Activated naive CD8-positive, alpha-beta T cell treated with anti-CD3 and anti-CD28 coated beads for 36 hours (primary cell): ENCODE measurements at regions not wholly inside any gene's neighbourhood (a gene's known extent, or its start where the extent isn't known, plus 50 kb on each side); places are given as distances from the start of the nearest gene placed in this dataset.

Source experiments
- DNase-seq: peaks from one replicate; pipeline ENCODE4 v3.0.0; 2021
- H3K27ac Mint-ChIP-seq: one replicate; pipeline ENCODE4 v1.8.0; 2022; ENCODE audit warnings: mild to moderate bottlenecking, moderate library complexity, mixed read lengths
- H3K27me3 Mint-ChIP-seq: one replicate; pipeline ENCODE4 v1.8.0; 2022; ENCODE audit warnings: mild to moderate bottlenecking, mixed read lengths
- H3K36me3 Mint-ChIP-seq: one replicate; pipeline ENCODE4 v1.8.0; 2021; ENCODE audit warnings: mild to moderate bottlenecking, mixed read lengths
- H3K4me1 Mint-ChIP-seq: one replicate; pipeline ENCODE4 v1.8.0; 2021; ENCODE audit warnings: mixed read lengths
- H3K4me3 Mint-ChIP-seq: one replicate; pipeline ENCODE4 v1.8.0; 2022; ENCODE audit warnings: mild to moderate bottlenecking, moderate library complexity, mixed read lengths
- H3K9me3 Mint-ChIP-seq: one replicate; pipeline ENCODE4 v1.8.0; 2022; ENCODE audit warnings: mixed read lengths

- DNase-seq: peak; percentile 34
- Mint-ChIP-seq H3K9me3 (peaks cover 20% of the 10 kb centered on the region), H3K4me3 (peak overlapping the region; percentile 38), H3K36me3 (peaks cover 18% of the 10 kb centered on the region), H3K27me3 (no peaks in the 10 kb centered on the region), H3K4me1 (peaks cover 63% of the 10 kb centered on the region), H3K27ac (peak overlapping the region; percentile 91)
These were observed 53.6 kb downstream of the ARF6 start for GRCh38 chr14:49946320-49947141.

- H3K27me3 Mint-ChIP-seq: no peaks in the 10 kb centered on the region
- DNase-seq: no peak
- no peak overlapping the region for H3K4me3 Mint-ChIP-seq
- H3K27ac Mint-ChIP-seq: peak overlapping the region; percentile 91
- peaks cover 61% of the 10 kb centered on the region for H3K4me1 Mint-ChIP-seq
- H3K36me3 Mint-ChIP-seq: peaks cover 13% of the 10 kb centered on the region
- H3K9me3 Mint-ChIP-seq: peaks cover 14% of the 10 kb centered on the region
These were observed 54.6 kb downstream of the ARF6 start for GRCh38 chr14:49947506-49947905.

GRCh38 chr14:49950275-49951228, 57.7 kb downstream of the ARF6 start:
- Mint-ChIP-seq H3K4me3 (no peak overlapping the region), H3K27me3 (no peaks in the 10 kb centered on the region), H3K9me3 (peaks cover 3% of the 10 kb centered on the region), H3K4me1 (peaks cover 52% of the 10 kb centered on the region), H3K36me3 (peaks cover 5% of the 10 kb centered on the region), H3K27ac (peak overlapping the region; percentile 67)
- DNase-seq: no peak

- no peaks in the 10 kb centered on the region for H3K27me3 Mint-ChIP-seq
- peak overlapping the region; percentile 56 for H3K27ac Mint-ChIP-seq
- no peak overlapping the region for H3K4me3 Mint-ChIP-seq
- peaks cover 3% of the 10 kb centered on the region for H3K9me3 Mint-ChIP-seq
- peaks cover 5% of the 10 kb centered on the region for H3K36me3 Mint-ChIP-seq
- H3K4me1 Mint-ChIP-seq: peaks cover 45% of the 10 kb centered on the region
- DNase-seq: no peak
These were observed 58.3 kb downstream of the ARF6 start for GRCh38 chr14:49951229-49951607.

GRCh38 chr14:49951691-49952345, 58.9 kb downstream of the ARF6 start:
- H3K27ac Mint-ChIP-seq: no peak overlapping the region
- no peak overlapping the region for H3K4me3 Mint-ChIP-seq
- peaks cover 3% of the 10 kb centered on the region for H3K9me3 Mint-ChIP-seq
- H3K4me1 Mint-ChIP-seq: peaks cover 39% of the 10 kb centered on the region
- no peak for DNase-seq
- H3K27me3 Mint-ChIP-seq: no peaks in the 10 kb centered on the region
- H3K36me3 Mint-ChIP-seq: peaks cover 5% of the 10 kb centered on the region

GRCh38 chr14:49953196-49953595, 60.3 kb downstream of the ARF6 start:
- H3K27me3 Mint-ChIP-seq: no peaks in the 10 kb centered on the region
- no peak overlapping the region for H3K4me3 Mint-ChIP-seq
- H3K36me3 Mint-ChIP-seq: peaks cover 5% of the 10 kb centered on the region
- H3K4me1 Mint-ChIP-seq: peaks cover 25% of the 10 kb centered on the region
- H3K9me3 Mint-ChIP-seq: peaks cover 3% of the 10 kb centered on the region
- no peak for DNase-seq
- no peak overlapping the region for H3K27ac Mint-ChIP-seq

GRCh38 chr14:49954171-49954631, 61.3 kb downstream of the ARF6 start:
- DNase-seq: no peak
- peaks cover 18% of the 10 kb centered on the region for H3K4me1 Mint-ChIP-seq

GRCh38 chr14:49955024-49955423, 62.1 kb downstream of the ARF6 start:
- Mint-ChIP-seq H3K4me1 (peaks cover 20% of the 10 kb centered on the region), H3K27me3 (no peaks in the 10 kb centered on the region), H3K36me3 (peaks cover 2% of the 10 kb centered on the region), H3K4me3 (no peak overlapping the region), H3K9me3 (no peaks in the 10 kb centered on the region), H3K27ac (no peak overlapping the region)
- DNase-seq: no peak

More at GRCh38 chr14:49954171-49954631, 61.3 kb downstream of the ARF6 start:
- H3K9me3 Mint-ChIP-seq: no peaks in the 10 kb centered on the region
- H3K27me3 Mint-ChIP-seq: no peaks in the 10 kb centered on the region
- peaks cover 2% of the 10 kb centered on the region for H3K36me3 Mint-ChIP-seq
- H3K27ac Mint-ChIP-seq: no peak overlapping the region
- H3K4me3 Mint-ChIP-seq: no peak overlapping the region

- Mint-ChIP-seq H3K4me3 (no peak overlapping the region), H3K4me1 (peaks cover 21% of the 10 kb centered on the region), H3K27me3 (no peaks in the 10 kb centered on the region), H3K9me3 (no peaks in the 10 kb centered on the region), H3K36me3 (peaks cover under 1% of the 10 kb centered on the region), H3K27ac (no peak overlapping the region)
- no peak for DNase-seq
These were observed 64.4 kb downstream of the ARF6 start for GRCh38 chr14:49957089-49957852.

GRCh38 chr14:49959822-49960408, 67.0 kb downstream of the ARF6 start:
- H3K36me3 Mint-ChIP-seq: no peaks in the 10 kb centered on the region
- DNase-seq: peak; percentile 19
- no peak overlapping the region for H3K4me3 Mint-ChIP-seq
- peaks cover 1% of the 10 kb centered on the region for H3K9me3 Mint-ChIP-seq
- H3K27ac Mint-ChIP-seq: peak overlapping the region; percentile 78
- H3K27me3 Mint-ChIP-seq: no peaks in the 10 kb centered on the region
- H3K4me1 Mint-ChIP-seq: peaks cover 33% of the 10 kb centered on the region

GRCh38 chr14:49960453-49960852, 67.6 kb downstream of the ARF6 start:
- H3K4me3 Mint-ChIP-seq: peak overlapping the region; percentile 19
- DNase-seq: no peak
- peaks cover 1% of the 10 kb centered on the region for H3K9me3 Mint-ChIP-seq
- no peaks in the 10 kb centered on the region for H3K36me3 Mint-ChIP-seq
- peaks cover 33% of the 10 kb centered on the region for H3K4me1 Mint-ChIP-seq
- H3K27me3 Mint-ChIP-seq: no peaks in the 10 kb centered on the region
- H3K27ac Mint-ChIP-seq: no peak overlapping the region

GRCh38 chr14:49961270-49962222, 68.7 kb downstream of the ARF6 start:
- no peak for DNase-seq
- Mint-ChIP-seq H3K9me3 (peaks cover 1% of the 10 kb centered on the region), H3K27ac (peak overlapping the region; percentile 52), H3K27me3 (no peaks in the 10 kb centered on the region), H3K4me1 (peaks cover 35% of the 10 kb centered on the region), H3K36me3 (no peaks in the 10 kb centered on the region), H3K4me3 (no peak overlapping the region)

- Mint-ChIP-seq H3K27ac (peak overlapping the region; percentile 54), H3K4me1 (peaks cover 37% of the 10 kb centered on the region), H3K4me3 (no peak overlapping the region), H3K27me3 (no peaks in the 10 kb centered on the region), H3K9me3 (peaks cover 1% of the 10 kb centered on the region), H3K36me3 (no peaks in the 10 kb centered on the region)
- DNase-seq: peak; percentile 43
These were observed 69.7 kb downstream of the ARF6 start for GRCh38 chr14:49962621-49963020.
